ENCODE measurements at regions not wholly inside any gene's neighbourhood (a gene's known extent, or its start where the extent isn't known, plus 50 kb on each side); places are given as distances from the start of the nearest gene placed in this dataset.

- peaks cover 0 to 6% (median 0%) of the 10 kb centered on the region in 3 donors for H3K9me3 ChIP-seq (replicated peaks in 1 of 3)
- H3K27ac ChIP-seq = no peak overlapping the region
- no peaks in the 10 kb centered on the region for H3K36me3 ChIP-seq (replicated peaks in 1 of 2)
- H3K4me3 ChIP-seq = no peak overlapping the region
- no peak for DNase-seq
- intact Hi-C loops (cut with DNase I) = no loop called here
- no peaks in the 10 kb centered on the region for H3K27me3 ChIP-seq
- no peaks in the 10 kb centered on the region for H3K4me1 ChIP-seq (replicated peaks in 1 of 2)
- no peak for TF ChIP-seq POLR2A (IDR thresholded peaks at IDR 0.05)
- no peak for TF ChIP-seq CTCF (IDR thresholded peaks at IDR 0.05)
Observed at GRCh38 chr7:13308423-13308822, 621.0 kb downstream of the ARL4A start.

- intact Hi-C loops (cut with DNase I) = no loop called here
- no peak for TF ChIP-seq CTCF (IDR thresholded peaks at IDR 0.05)
- no peak for TF ChIP-seq POLR2A (IDR thresholded peaks at IDR 0.05)
Observed at GRCh38 chr7:13309535-13309934, 622.1 kb downstream of the ARL4A start.

GRCh38 chr7:13312307-13312706 is 624.9 kb downstream of the ARL4A start:
- intact Hi-C loops (cut with DNase I) = no loop called here
- H3K4me1 ChIP-seq (replicated peaks in 1 of 2) = no peaks in the 10 kb centered on the region
- no peak for DNase-seq
- peaks cover 0 to 6% (median 0%) of the 10 kb centered on the region in 3 donors for H3K9me3 ChIP-seq (replicated peaks in 1 of 3)
- WGBS, 4 donors = 83 to 89% (median 86%) methylated on average over 5 of the region's 5 CpGs
- TF ChIP-seq CTCF (IDR thresholded peaks at IDR 0.05) (no peak), POLR2A (IDR thresholded peaks at IDR 0.05) (no peak)
- no peaks in the 10 kb centered on the region for H3K27me3 ChIP-seq
- no peak overlapping the region for H3K27ac ChIP-seq
- H3K4me3 ChIP-seq = no peak overlapping the region
- no peaks in the 10 kb centered on the region for H3K36me3 ChIP-seq (replicated peaks in 1 of 2)

More at GRCh38 chr7:13309535-13309934, 622.1 kb downstream of the ARL4A start:
- H3K9me3 ChIP-seq (replicated peaks in 1 of 3) = peaks cover 0 to 6% (median 0%) of the 10 kb centered on the region in 3 donors
- no peaks in the 10 kb centered on the region for H3K27me3 ChIP-seq
- H3K36me3 ChIP-seq (replicated peaks in 1 of 2) = no peaks in the 10 kb centered on the region
- DNase-seq = no peak
- no peak overlapping the region for H3K4me3 ChIP-seq
- H3K4me1 ChIP-seq (replicated peaks in 1 of 2) = no peaks in the 10 kb centered on the region
- H3K27ac ChIP-seq = no peak overlapping the region

- intact Hi-C loops (cut with DNase I) = no loop called here
Observed at GRCh38 chr7:13320333-13320732, 632.9 kb downstream of the ARL4A start.

More at GRCh38 chr7:13320333-13320732, 632.9 kb downstream of the ARL4A start:
- Histone ChIP-seq H3K4me3 (no peak overlapping the region), H3K27ac (no peak overlapping the region), H3K27me3 (no peaks in the 10 kb centered on the region), H3K36me3 (replicated peaks in 1 of 2) (no peaks in the 10 kb centered on the region), H3K4me1 (replicated peaks in 1 of 2) (no peaks in the 10 kb centered on the region), H3K9me3 (replicated peaks in 1 of 3) (no peaks in the 10 kb centered on the region)
- TF ChIP-seq POLR2A (IDR thresholded peaks at IDR 0.05) (no peak), CTCF (IDR thresholded peaks at IDR 0.05) (no peak)
- DNase-seq = no peak
